ENCODE measurements at regions not wholly inside any gene's neighbourhood (a gene's known extent, or its start where the extent isn't known, plus 50 kb on each side); places are given as distances from the start of the nearest gene placed in this dataset.

DNA sequence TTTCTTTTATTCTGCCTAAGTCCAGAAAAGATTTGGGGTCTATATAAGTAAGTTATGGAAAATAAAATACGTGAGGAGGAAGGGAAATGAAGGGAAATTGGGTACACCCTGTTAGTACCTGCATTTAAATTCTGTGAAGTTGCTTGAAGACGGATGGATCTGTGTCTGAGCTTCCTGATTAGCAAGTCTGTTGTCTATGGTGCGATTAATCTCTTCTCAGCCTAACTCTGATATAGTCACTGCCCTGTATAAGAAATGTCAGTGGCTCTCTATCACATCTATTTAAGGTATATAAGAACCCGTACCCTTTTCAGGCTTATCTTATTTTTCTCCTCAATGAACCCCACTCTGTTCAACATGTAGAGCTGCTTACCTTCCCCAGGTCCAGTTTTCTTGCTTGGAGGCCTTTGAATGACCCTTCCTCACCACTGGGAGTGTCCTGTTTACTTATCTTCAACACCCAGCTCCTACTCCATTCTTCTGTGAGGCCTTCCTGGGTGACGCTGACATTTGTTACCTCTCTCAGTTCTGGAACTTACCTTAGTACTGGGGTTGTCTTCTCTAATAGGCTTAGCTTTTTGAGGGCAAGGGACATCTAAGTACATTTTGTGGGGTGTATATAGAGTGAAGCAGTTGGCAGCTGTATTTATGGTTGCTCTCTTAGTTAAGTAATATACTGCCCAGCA, 149.6 kb upstream of the PRPS1L1 start:
- Histone ChIP-seq H3K4me3 (no peak overlapping the region), H3K27ac (no peak overlapping the region), H3K27me3 (no peaks in the 10 kb centered on the region), H3K4me1 (no peaks in the 10 kb centered on the region), H3K36me3 (no peaks in the 10 kb centered on the region), H3K9me3 (no peaks in the 10 kb centered on the region)
- intact Hi-C loops (cut with DNase I), result no loop called here
- TF ChIP-seq POLR2A (IDR thresholded peaks at IDR 0.05), result no peak
- TF ChIP-seq, protein P1, sequence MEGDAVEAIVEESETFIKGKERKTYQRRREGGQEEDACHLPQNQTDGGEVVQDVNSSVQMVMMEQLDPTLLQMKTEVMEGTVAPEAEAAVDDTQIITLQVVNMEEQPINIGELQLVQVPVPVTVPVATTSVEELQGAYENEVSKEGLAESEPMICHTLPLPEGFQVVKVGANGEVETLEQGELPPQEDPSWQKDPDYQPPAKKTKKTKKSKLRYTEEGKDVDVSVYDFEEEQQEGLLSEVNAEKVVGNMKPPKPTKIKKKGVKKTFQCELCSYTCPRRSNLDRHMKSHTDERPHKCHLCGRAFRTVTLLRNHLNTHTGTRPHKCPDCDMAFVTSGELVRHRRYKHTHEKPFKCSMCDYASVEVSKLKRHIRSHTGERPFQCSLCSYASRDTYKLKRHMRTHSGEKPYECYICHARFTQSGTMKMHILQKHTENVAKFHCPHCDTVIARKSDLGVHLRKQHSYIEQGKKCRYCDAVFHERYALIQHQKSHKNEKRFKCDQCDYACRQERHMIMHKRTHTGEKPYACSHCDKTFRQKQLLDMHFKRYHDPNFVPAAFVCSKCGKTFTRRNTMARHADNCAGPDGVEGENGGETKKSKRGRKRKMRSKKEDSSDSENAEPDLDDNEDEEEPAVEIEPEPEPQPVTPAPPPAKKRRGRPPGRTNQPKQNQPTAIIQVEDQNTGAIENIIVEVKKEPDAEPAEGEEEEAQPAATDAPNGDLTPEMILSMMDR (IDR thresholded peaks at IDR 0.05), result no peak
- no peak for ATAC-seq
- 44% methylated on average over 5 of the region's 5 CpGs for WGBS (ENCODE audit: insufficient coverage, low coverage, low lambda C conversion rate, missing lambda C conversion rate)
- no peak for DNase-seq

DNA sequence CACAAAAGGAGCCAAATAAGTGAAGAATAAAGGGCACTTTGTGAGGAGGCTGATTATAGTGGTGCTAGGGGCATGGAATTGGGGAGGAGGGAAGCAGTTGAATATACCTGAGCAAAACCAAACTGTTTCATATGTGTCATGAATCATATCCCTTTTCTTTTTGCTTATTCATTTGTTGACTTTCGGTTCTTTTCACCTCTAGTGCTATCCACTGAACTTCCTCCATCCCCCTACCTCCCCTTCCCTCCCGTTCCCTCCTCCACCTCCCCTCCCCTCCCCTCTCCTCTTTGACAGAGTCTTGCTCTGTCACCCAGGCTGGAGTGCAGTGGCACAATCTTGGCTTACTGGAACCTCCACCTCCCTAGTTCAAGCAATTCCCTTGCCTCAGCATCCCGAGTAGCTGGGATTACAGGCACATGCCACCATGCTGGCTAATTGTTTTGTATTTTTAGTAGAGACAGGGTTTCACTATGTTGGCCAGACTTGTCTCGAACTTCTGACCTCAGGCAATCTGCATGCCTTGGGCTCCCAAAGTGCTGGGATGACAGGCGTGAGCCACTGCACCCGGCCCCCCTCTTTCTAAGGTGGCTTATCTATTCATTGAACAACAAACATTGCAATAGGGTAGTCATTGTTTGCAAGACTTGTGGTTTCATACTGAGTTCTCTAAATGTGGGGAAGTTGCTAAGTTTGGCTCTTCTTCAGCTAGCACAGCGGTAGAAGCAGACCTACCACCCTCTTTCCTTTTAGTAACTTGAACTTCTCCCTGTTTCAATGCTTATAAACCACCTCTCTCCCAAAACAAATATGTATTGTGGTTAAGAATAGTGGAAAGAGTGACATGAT, 150.4 kb upstream of the PRPS1L1 start:
- H3K4me3 ChIP-seq, result no peak overlapping the region
- no peak overlapping the region for H3K27ac ChIP-seq
- no peaks in the 10 kb centered on the region for H3K9me3 ChIP-seq
- no peaks in the 10 kb centered on the region for H3K27me3 ChIP-seq
- WGBS (ENCODE audit: insufficient coverage, low coverage, low lambda C conversion rate, missing lambda C conversion rate), result 23% methylated on average over 7 of the region's 7 CpGs
- no peaks in the 10 kb centered on the region for H3K4me1 ChIP-seq
- intact Hi-C loops (cut with DNase I), result no loop called here
- H3K36me3 ChIP-seq, result no peaks in the 10 kb centered on the region
- DNase-seq (peak in 2 of 3 donors; percentile 16 to 51), ATAC-seq (peak; percentile 49 to 82 (median 60))
- no peak for TF ChIP-seq POLR2A (IDR thresholded peaks at IDR 0.05)
- TF ChIP-seq, protein P1 (IDR thresholded peaks at IDR 0.05), result no peak

DNA sequence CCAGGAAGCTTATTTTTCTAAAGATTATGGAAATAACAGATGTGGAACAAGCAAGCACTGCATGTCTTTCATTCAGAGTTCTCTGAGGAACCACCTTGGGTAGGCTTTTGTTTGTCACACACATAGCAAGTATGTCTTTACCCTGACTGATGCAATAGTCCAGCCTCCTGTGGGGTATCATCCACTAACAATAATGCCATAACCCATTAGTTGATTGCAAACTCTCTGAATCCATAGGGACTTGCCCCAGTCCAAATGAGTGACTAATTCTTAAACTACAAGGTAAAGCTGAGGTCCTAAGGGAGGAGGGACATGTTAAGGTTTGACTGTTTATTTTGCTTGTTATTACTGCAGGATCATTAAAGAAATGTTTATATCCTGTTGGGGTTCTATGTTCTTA, 151.4 kb upstream of the PRPS1L1 start:
- TF ChIP-seq, protein P1 (IDR thresholded peaks at IDR 0.05), result no peak
- no peak for TF ChIP-seq POLR2A (IDR thresholded peaks at IDR 0.05)
- no peak for DNase-seq
- H3K27me3 ChIP-seq, result no peaks in the 10 kb centered on the region
- no peak for ATAC-seq
- no peak overlapping the region for H3K27ac ChIP-seq
- H3K4me1 ChIP-seq, result no peaks in the 10 kb centered on the region
- intact Hi-C loops (cut with DNase I), result no loop called here
- no peak overlapping the region for H3K4me3 ChIP-seq
- H3K36me3 ChIP-seq, result no peaks in the 10 kb centered on the region
- no peaks in the 10 kb centered on the region for H3K9me3 ChIP-seq

DNA sequence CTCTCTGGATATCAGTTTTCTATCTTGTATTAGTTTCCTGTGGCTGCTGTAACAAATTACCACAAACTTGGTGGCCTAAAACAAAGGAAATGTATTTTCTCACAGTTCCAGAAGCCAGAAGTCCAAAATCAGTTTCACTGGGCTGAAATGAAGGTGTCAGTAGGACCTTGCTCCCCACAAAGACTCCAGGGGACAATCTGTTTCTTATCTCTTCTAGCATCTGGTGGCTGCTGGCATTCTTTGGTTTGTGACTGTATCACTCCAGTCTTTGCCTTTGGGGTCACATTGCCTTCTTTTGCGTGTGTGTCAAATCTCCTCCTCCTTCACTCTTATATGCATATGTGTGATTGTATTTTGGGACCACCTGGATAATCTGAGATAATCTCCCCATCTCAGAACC, 153.0 kb upstream of the PRPS1L1 start:
- intact Hi-C loops (cut with DNase I), result no loop called here
- no peak for DNase-seq
- no peaks in the 10 kb centered on the region for H3K27me3 ChIP-seq
- no peaks in the 10 kb centered on the region for H3K36me3 ChIP-seq
- WGBS (ENCODE audit: insufficient coverage, low coverage, low lambda C conversion rate, missing lambda C conversion rate), result no CpG with 5 or more reads among the region's 1 CpG
- H3K27ac ChIP-seq, result no peak overlapping the region
- H3K9me3 ChIP-seq, result no peaks in the 10 kb centered on the region
- no peak overlapping the region for H3K4me3 ChIP-seq
- H3K4me1 ChIP-seq, result no peaks in the 10 kb centered on the region
- ATAC-seq, result no peak
- TF ChIP-seq, protein P1 (IDR thresholded peaks at IDR 0.05), result no peak
- no peak for TF ChIP-seq POLR2A (IDR thresholded peaks at IDR 0.05)

All from right lobe of liver (tissue), 6 donors.